ENCODE measurements at regions not wholly inside any gene's neighbourhood (a gene's known extent, or its start where the extent isn't known, plus 50 kb on each side); places are given as distances from the start of the nearest gene placed in this dataset.

GRCh38 chr5:160926428-160926827 is 74.4 kb upstream of the ATP10B start:
- Histone ChIP-seq H3K27me3 (replicated peaks; ENCODE audit: control insufficient read depth, insufficient read depth, low read length) (no peaks in the 10 kb centered on the region), H3K36me3 (ENCODE audit: control insufficient read depth, insufficient read depth, low read length) (no peaks in the 10 kb centered on the region), H3K4me3 (replicated peaks; ENCODE audit: low read depth, low read length) (no peak overlapping the region)
- TF ChIP-seq CTCF (IDR thresholded peaks at IDR 0.05; ENCODE audit: insufficient read depth, low read length, poor library complexity, severe bottlenecking): no peak
- no peak for DNase-seq (ENCODE audit: extremely low read depth, insufficient read length)

GRCh38 chr5:160925281-160925680 is 73.3 kb upstream of the ATP10B start:
- TF ChIP-seq CTCF (IDR thresholded peaks at IDR 0.05; ENCODE audit: insufficient read depth, low read length, poor library complexity, severe bottlenecking): no peak
- DNase-seq (ENCODE audit: extremely low read depth, insufficient read length): no peak
- Histone ChIP-seq H3K36me3 (ENCODE audit: control insufficient read depth, insufficient read depth, low read length) (no peaks in the 10 kb centered on the region), H3K4me3 (replicated peaks; ENCODE audit: low read depth, low read length) (no peak overlapping the region), H3K27me3 (replicated peaks; ENCODE audit: control insufficient read depth, insufficient read depth, low read length) (no peaks in the 10 kb centered on the region)

GRCh38 chr5:160923936-160924710 is 72.1 kb upstream of the ATP10B start:
- no peak for DNase-seq (ENCODE audit: extremely low read depth, insufficient read length)
- Histone ChIP-seq H3K27me3 (replicated peaks; ENCODE audit: control insufficient read depth, insufficient read depth, low read length) (no peaks in the 10 kb centered on the region), H3K4me3 (replicated peaks; ENCODE audit: low read depth, low read length) (no peak overlapping the region), H3K36me3 (ENCODE audit: control insufficient read depth, insufficient read depth, low read length) (no peaks in the 10 kb centered on the region)
- TF ChIP-seq CTCF (IDR thresholded peaks at IDR 0.05; ENCODE audit: insufficient read depth, low read length, poor library complexity, severe bottlenecking): no peak

- no peak for DNase-seq (ENCODE audit: extremely low read depth, insufficient read length)
- H3K4me3 ChIP-seq (replicated peaks; ENCODE audit: low read depth, low read length): no peak overlapping the region
- TF ChIP-seq CTCF (IDR thresholded peaks at IDR 0.05; ENCODE audit: insufficient read depth, low read length, poor library complexity, severe bottlenecking): no peak
- H3K27me3 ChIP-seq (replicated peaks; ENCODE audit: control insufficient read depth, insufficient read depth, low read length): no peaks in the 10 kb centered on the region
- no peaks in the 10 kb centered on the region for H3K36me3 ChIP-seq (ENCODE audit: control insufficient read depth, insufficient read depth, low read length)
These were observed 71.4 kb upstream of the ATP10B start for GRCh38 chr5:160923411-160923810.

GRCh38 chr5:160922311-160922710 is 70.3 kb upstream of the ATP10B start:
- Histone ChIP-seq H3K36me3 (ENCODE audit: control insufficient read depth, insufficient read depth, low read length) (no peaks in the 10 kb centered on the region), H3K4me3 (replicated peaks; ENCODE audit: low read depth, low read length) (no peak overlapping the region), H3K27me3 (replicated peaks; ENCODE audit: control insufficient read depth, insufficient read depth, low read length) (no peaks in the 10 kb centered on the region)
- no peak for DNase-seq (ENCODE audit: extremely low read depth, insufficient read length)
- no peak for TF ChIP-seq CTCF (IDR thresholded peaks at IDR 0.05; ENCODE audit: insufficient read depth, low read length, poor library complexity, severe bottlenecking)

Data from GM06990 (cell line).